PC-3 (cell line): ENCODE measurements at regions not wholly inside any gene's neighbourhood (a gene's known extent, or its start where the extent isn't known, plus 50 kb on each side); places are given as distances from the start of the nearest gene placed in this dataset.

Source experiments
- ATAC-seq: fragments of 200-7000 bp; cut with Tn5 transposase; 2 replicates; pipeline ENCODE4 v1.9.1; 2020; ENCODE audit warnings: mild to moderate bottlenecking, moderate library complexity
- BruUV-seq: library from RNA; stranded (reverse); fragments of 400-500 nt; replicated peaks from 2 replicates; lab custom pipeline; 2021; lab: Mats Ljungman, UMichigan
- CTCF ChIA-PET: fragments of 300-600 bp; sonication (Branson Sonifier 250); formaldehyde crosslinking; loops from one replicate; lab custom pipeline; 2022; ENCODE audit warnings: antibody characterized with exemption; lab: Charles Lee
- POLR2A ChIA-PET: fragments of 300-600 bp; sonication (Branson Sonifier 250); formaldehyde crosslinking; loops from one replicate; lab custom pipeline; 2022; ENCODE audit warnings: antibody characterized with exemption; ENCODE audit not compliant: unreplicated experiment; lab: Charles Lee
- DNase-seq: peaks from one replicate; pipeline ENCODE4 v3.0.0-alpha.2; 2015
- H2AFZ ChIP-seq: fragments of 300-600 bp; sonication (generic); 2 replicates; pipeline ENCODE4 v1.6.0; 2016; ENCODE audit warnings: antibody characterized with exemption, low read length
- H3F3A ChIP-seq: fragments of 300-600 bp; sonication (generic); one replicate; pipeline ENCODE4 v1.6.0; 2017; ENCODE audit warnings: antibody characterized with exemption, low read length, control low read depth, mild to moderate bottlenecking; ENCODE audit not compliant: unreplicated experiment
- H3K27ac ChIP-seq: fragments of 300-600 bp; sonication (generic); 2 replicates; pipeline ENCODE4 v1.5.1; 2016; ENCODE audit warnings: mild to moderate bottlenecking, low read length
- H3K27me3 ChIP-seq: fragments of 300-600 bp; sonication (generic); 2 replicates; pipeline ENCODE4 v1.6.1; 2016; ENCODE audit warnings: low read length, mixed read lengths
- H3K36me3 ChIP-seq: fragments of 300-600 bp; sonication (generic); 2 replicates; pipeline ENCODE4 v1.6.1; 2016; ENCODE audit warnings: low read depth, mixed run types, low read length, mixed read lengths
- H3K4me1 ChIP-seq: fragments of 300-600 bp; sonication (generic); 2 replicates; pipeline ENCODE4 v1.5.1; 2016; ENCODE audit warnings: low read length; ENCODE audit not compliant: insufficient read depth
- H3K4me2 ChIP-seq: fragments of 300-600 bp; sonication (generic); 2 replicates; pipeline ENCODE4 v1.6.0; 2016; ENCODE audit warnings: low read length
- H3K4me3 ChIP-seq: fragments of 300-600 bp; sonication (generic); 2 replicates; pipeline ENCODE4 v1.5.1; 2016; ENCODE audit warnings: mild to moderate bottlenecking, low read length, mixed read lengths
- H3K79me2 ChIP-seq: fragments of 300-600 bp; sonication (generic); 2 replicates; pipeline ENCODE4 v1.6.1; 2017; ENCODE audit warnings: low read length, mixed read lengths
- H3K9ac ChIP-seq: fragments of 300-600 bp; sonication (generic); 2 replicates; pipeline ENCODE4 v1.6.0; 2016; ENCODE audit warnings: mild to moderate bottlenecking, low read length
- H3K9me2 ChIP-seq: fragments of 300-600 bp; sonication (generic); replicated peaks from 2 replicates; pipeline ENCODE4 v1.6.1; 2016; ENCODE audit warnings: mixed run types, low read length, mixed read lengths
- H3K9me3 ChIP-seq: fragments of 300-600 bp; sonication (generic); 2 replicates; pipeline ENCODE4 v1.6.1; 2016; ENCODE audit warnings: low read length, mixed read lengths
- H4K20me1 ChIP-seq: fragments of 300-600 bp; sonication (generic); 2 replicates; pipeline ENCODE4 v1.6.1; 2016; ENCODE audit warnings: low read length, mixed read lengths
- EZH2 ChIP-seq: fragments of 300-600 bp; sonication (generic); IDR thresholded peaks from one replicate; pipeline ENCODE4 v1.6.1; 2017; ENCODE audit warnings: antibody characterized with exemption, mild to moderate bottlenecking, low read length; ENCODE audit not compliant: unreplicated experiment
- EZH2phosphoT487 ChIP-seq: fragments of 300-600 bp; sonication (generic); IDR thresholded peaks from 2 replicates; pipeline ENCODE4 v1.6.1; 2018; ENCODE audit warnings: mild to moderate bottlenecking, antibody characterized with exemption, low read length, borderline replicate concordance
- intact Hi-C: fragments of 100-400 bp; cut with micrococcal nuclease; formaldehyde crosslinking; loops from 2 replicates; pipeline ENCODE4 v1.9.0; 2023
- TF ChIP-seq, protein P1 (sequence below): fragments of 300-600 bp; sonication (generic); conservative IDR thresholded peaks from 2 replicates; pipeline ENCODE4 v1.5.1; 2017; ENCODE audit warnings: antibody characterized with exemption, low read depth, mild to moderate bottlenecking, low read length

DNA sequence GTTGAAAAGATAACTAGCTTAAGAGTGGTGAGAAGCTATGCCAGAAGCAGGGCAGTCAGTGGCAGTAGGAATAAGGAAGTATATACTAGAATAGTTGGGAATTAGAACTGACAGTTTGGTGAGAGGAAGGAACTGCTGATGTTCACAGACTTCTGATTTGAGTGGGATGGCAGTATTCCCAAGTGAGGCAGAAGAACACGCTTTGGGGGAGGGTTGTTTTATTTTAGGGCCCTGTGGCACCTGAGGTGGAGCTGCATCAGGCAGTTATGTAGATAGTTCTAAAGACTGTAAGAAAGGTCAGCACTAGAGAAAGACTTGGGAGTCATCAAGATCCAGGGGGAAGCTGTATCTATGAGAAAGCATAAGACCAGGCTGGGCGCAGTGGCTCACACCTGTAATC is 66.3 kb upstream of the TNRC6B start:
- Histone ChIP-seq H3K9me3 (no peaks in the 10 kb centered on the region), H3K27ac (no peak overlapping the region), H4K20me1 (no peaks in the 10 kb centered on the region), H3K79me2 (no peaks in the 10 kb centered on the region), H3K9me2 (no peaks in the 10 kb centered on the region), H3K4me3 (no peak overlapping the region), H3F3A (no peaks in the 10 kb centered on the region), H3K4me1 (peaks cover 12% of the 10 kb centered on the region), H3K4me2 (no peak overlapping the region), H3K27me3 (no peaks in the 10 kb centered on the region), H3K9ac (no peak overlapping the region), H2AFZ (no peak overlapping the region), H3K36me3 (no peaks in the 10 kb centered on the region)
- BruUV-seq: no TSS peak
- intact Hi-C loops: no loop called here
- ChIA-PET POLR2A (interaction anchor here (0.6 kb wide), 1 partner anchor 17 kb away, joined by 3 read pairs; no protein-coding TSS in a partner anchor), CTCF (no interaction called here)
- no peak for TF ChIP-seq EZH2
- no peak for TF ChIP-seq EZH2phosphoT487
- TF ChIP-seq, protein P1, sequence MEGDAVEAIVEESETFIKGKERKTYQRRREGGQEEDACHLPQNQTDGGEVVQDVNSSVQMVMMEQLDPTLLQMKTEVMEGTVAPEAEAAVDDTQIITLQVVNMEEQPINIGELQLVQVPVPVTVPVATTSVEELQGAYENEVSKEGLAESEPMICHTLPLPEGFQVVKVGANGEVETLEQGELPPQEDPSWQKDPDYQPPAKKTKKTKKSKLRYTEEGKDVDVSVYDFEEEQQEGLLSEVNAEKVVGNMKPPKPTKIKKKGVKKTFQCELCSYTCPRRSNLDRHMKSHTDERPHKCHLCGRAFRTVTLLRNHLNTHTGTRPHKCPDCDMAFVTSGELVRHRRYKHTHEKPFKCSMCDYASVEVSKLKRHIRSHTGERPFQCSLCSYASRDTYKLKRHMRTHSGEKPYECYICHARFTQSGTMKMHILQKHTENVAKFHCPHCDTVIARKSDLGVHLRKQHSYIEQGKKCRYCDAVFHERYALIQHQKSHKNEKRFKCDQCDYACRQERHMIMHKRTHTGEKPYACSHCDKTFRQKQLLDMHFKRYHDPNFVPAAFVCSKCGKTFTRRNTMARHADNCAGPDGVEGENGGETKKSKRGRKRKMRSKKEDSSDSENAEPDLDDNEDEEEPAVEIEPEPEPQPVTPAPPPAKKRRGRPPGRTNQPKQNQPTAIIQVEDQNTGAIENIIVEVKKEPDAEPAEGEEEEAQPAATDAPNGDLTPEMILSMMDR: no peak
- DNase-seq (no peak), ATAC-seq (no peak)

DNA sequence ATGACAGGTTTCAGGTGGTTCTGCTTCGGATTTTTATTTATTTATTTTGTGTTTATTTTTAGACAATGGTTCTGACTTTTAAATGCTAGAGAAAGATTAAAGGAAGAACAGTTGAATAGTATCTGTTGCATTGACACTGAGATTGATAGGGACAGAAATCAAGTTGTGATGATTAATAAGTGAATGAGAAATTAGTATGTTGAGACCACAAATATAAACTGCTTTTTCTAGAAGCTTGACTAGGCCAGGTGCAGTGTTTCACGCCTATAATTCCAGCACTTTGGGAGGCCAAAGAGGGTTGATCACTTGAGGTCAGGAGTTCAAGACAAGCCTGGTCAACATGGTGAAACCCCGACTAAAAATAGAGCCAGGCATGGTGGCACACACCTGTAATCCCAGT is 65.1 kb upstream of the TNRC6B start:
- H3K4me2 ChIP-seq: no peak overlapping the region
- no peak overlapping the region for H3K4me3 ChIP-seq
- H3K27me3 ChIP-seq: no peaks in the 10 kb centered on the region
- no peak for DNase-seq
- no peaks in the 10 kb centered on the region for H3K36me3 ChIP-seq
- H3K4me1 ChIP-seq: peaks cover 9% of the 10 kb centered on the region
- H3K27ac ChIP-seq: no peak overlapping the region
- H3K9me2 ChIP-seq: no peaks in the 10 kb centered on the region
- ChIA-PET CTCF (no interaction called here), POLR2A (no interaction called here)
- no peak for TF ChIP-seq EZH2phosphoT487
- no peak overlapping the region for H3K9ac ChIP-seq
- H3F3A ChIP-seq: no peaks in the 10 kb centered on the region
- H2AFZ ChIP-seq: no peak overlapping the region
- no peak for ATAC-seq
- BruUV-seq: no TSS peak
- no peaks in the 10 kb centered on the region for H3K79me2 ChIP-seq
- no peaks in the 10 kb centered on the region for H4K20me1 ChIP-seq
- intact Hi-C loops: no loop called here
- no peaks in the 10 kb centered on the region for H3K9me3 ChIP-seq

DNA sequence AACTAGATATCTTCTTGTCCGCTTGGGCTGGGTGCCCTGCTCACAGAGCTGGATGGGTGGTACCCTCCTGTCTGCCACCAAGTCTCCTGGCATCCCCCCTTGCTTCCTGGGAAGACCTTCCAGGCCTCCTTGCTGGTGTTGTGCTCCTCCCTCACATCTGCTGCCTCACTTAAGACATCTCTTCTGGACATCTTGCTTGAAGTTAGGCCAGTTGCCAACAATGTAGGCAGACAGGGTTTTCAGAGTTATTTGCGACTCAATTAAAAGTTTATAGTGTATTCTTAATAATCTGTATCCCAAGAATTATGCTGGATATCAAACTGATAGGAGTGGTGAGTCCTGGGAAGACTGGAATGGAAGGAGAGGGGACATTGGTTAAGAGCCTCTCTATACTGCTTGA is 64.0 kb upstream of the TNRC6B start:
- H4K20me1 ChIP-seq: no peaks in the 10 kb centered on the region

More for the DNA sequence above, 64.0 kb upstream of the TNRC6B start:
- Histone ChIP-seq H3K4me2 (no peak overlapping the region), H3K9me2 (no peaks in the 10 kb centered on the region), H3K36me3 (no peaks in the 10 kb centered on the region), H3K4me3 (no peak overlapping the region), H3K27me3 (no peaks in the 10 kb centered on the region), H3K9ac (no peak overlapping the region), H3F3A (no peaks in the 10 kb centered on the region), H3K4me1 (no peaks in the 10 kb centered on the region), H3K27ac (no peak overlapping the region), H3K9me3 (no peaks in the 10 kb centered on the region), H3K79me2 (no peaks in the 10 kb centered on the region), H2AFZ (no peak overlapping the region)
- ATAC-seq: no peak
- BruUV-seq: no TSS peak
- TF ChIP-seq, protein P1: no peak
- DNase-seq: no peak
- ChIA-PET CTCF (no interaction called here), POLR2A (no interaction called here)
- intact Hi-C loops: no loop called here
